ENCODE measurements at regions not wholly inside any gene's neighbourhood (a gene's known extent, or its start where the extent isn't known, plus 50 kb on each side); places are given as distances from the start of the nearest gene placed in this dataset.
"Not testable (repeated sequence)": the region's sequence is repeated elsewhere in the genome, so short reads cannot be mapped to it uniquely, and the experiment has no call there.

DNA sequence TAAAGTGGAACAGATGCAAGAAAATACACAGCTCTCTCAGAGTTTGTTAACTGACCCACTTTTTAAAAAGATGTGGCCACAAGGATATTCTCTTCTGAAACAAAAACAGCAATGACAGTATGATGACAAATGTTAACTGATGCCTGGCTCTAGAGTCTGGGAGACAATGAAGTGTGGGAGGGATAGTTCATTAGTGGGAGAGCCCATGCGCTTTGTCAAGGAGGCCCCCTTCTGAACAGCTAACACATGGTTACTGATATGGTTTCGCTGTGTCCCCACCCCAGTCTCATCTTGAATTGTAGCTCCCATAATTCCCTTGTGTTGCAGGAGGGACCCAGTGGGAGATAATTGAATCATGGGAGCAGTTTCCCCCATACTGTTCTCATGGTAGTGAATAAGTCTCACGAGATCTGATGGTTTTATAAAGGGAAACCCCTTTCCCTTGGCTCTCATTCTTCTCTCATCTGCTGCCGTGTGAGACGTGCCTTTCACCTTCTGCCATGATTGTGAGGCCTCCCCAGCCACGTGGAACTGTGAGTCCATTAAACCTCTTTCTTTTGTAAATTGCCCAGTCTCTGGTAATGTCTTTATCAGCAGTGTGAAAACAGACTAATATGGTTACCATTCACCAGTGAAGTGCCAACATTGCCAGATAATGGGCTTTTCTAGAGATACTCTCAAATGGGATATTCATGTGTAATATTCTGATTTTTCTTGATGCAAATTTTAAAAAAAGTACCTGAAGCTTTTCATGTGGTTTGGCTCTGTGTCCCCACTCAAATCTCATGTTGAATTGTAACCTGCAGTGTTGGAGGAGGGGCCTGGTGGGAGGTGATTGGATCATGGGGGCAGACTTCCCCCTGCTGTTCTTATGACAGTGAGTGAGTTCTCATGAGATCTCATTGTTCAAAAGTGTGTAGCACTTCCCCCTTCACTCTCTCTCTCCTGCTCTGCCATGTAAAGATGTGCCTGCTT is 435.8 kb downstream of the SHISA9 start:
- not testable (repeated sequence) for TF ChIP-seq POLR2A, EP300 (IDR thresholded peaks at IDR 0.05)
- TF ChIP-seq, protein P1, sequence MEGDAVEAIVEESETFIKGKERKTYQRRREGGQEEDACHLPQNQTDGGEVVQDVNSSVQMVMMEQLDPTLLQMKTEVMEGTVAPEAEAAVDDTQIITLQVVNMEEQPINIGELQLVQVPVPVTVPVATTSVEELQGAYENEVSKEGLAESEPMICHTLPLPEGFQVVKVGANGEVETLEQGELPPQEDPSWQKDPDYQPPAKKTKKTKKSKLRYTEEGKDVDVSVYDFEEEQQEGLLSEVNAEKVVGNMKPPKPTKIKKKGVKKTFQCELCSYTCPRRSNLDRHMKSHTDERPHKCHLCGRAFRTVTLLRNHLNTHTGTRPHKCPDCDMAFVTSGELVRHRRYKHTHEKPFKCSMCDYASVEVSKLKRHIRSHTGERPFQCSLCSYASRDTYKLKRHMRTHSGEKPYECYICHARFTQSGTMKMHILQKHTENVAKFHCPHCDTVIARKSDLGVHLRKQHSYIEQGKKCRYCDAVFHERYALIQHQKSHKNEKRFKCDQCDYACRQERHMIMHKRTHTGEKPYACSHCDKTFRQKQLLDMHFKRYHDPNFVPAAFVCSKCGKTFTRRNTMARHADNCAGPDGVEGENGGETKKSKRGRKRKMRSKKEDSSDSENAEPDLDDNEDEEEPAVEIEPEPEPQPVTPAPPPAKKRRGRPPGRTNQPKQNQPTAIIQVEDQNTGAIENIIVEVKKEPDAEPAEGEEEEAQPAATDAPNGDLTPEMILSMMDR (IDR thresholded peaks at IDR 0.05) = not testable (repeated sequence)
